Endothelial cell of umbilical vein (primary cell): ENCODE measurements at regions not wholly inside any gene's neighbourhood (a gene's known extent, or its start where the extent isn't known, plus 50 kb on each side); places are given as distances from the start of the nearest gene placed in this dataset.

ENCODE experiments used
- BruUV-seq: library from RNA; stranded (reverse); fragments of 400-500 nt; replicated peaks from 2 replicates; lab custom pipeline; 2021; lab: Mats Ljungman, UMichigan
- CTCF ChIA-PET: fragments of 300-600, 350-600 bp; sonication (Branson Sonifier 250); formaldehyde crosslinking; loops from one replicate; lab custom pipeline; 2021; ENCODE audit warnings: antibody characterized with exemption, inconsistent platforms; lab: Charles Lee
- POLR2A ChIA-PET: fragments of 300-600, 350-600 bp; sonication (Branson Sonifier 250); formaldehyde crosslinking; loops from one replicate; lab custom pipeline; 2021; ENCODE audit warnings: antibody characterized with exemption, inconsistent platforms; lab: Charles Lee
- DNase-seq: peaks from one replicate; pipeline ENCODE4 v3.0.0-alpha.2; 2011; ENCODE audit warnings: low read depth, low spot score
- FAIRE-seq: peaks from 2 replicates; lab custom pipeline; 2011; peaks lifted over from hg19 to GRCh38; lab: Jason Lieb, UNC
- H2AFZ ChIP-seq: 2 replicates; pipeline ENCODE4 v1.6.0; 2012; ENCODE audit warnings: low read depth, low read length, control low read depth, inconsistent platforms
- H3K27ac ChIP-seq: 2 replicates; pipeline ENCODE4 v1.5.1; 2011; ENCODE audit warnings: low read depth, mild to moderate bottlenecking, control low read depth, low read length, moderate library complexity; ENCODE audit not compliant: insufficient read depth
- H3K27me3 ChIP-seq, 2 experiments: 2 replicates each; pipeline versions ENCODE4 v1.6.0 to v1.6.1; 2011; ENCODE audit warnings: low read length in 2 of 2, mixed read lengths in 1 of 2; ENCODE audit not compliant: control insufficient read depth in 2 of 2, insufficient read depth in 2 of 2
- H3K36me3 ChIP-seq, 2 experiments: 2 replicates in 1 of 2; 3 replicates in 1 of 2; pipeline ENCODE4 v1.5.1; 2011; ENCODE audit warnings: low read length in 2 of 2, mild to moderate bottlenecking in 1 of 2, moderate library complexity in 1 of 2; ENCODE audit not compliant: control insufficient read depth in 2 of 2, insufficient read depth in 2 of 2; ENCODE audit errors: extremely low read depth in 1 of 2
- H3K4me1 ChIP-seq: 3 replicates; pipeline ENCODE4 v1.5.1; 2011; ENCODE audit warnings: mild to moderate bottlenecking, low read length; ENCODE audit not compliant: control insufficient read depth, insufficient read depth; ENCODE audit errors: extremely low read depth
- H3K4me2 ChIP-seq: 2 replicates; pipeline ENCODE4 v1.6.1; 2011; ENCODE audit warnings: low read length, control low read depth, mixed read lengths; ENCODE audit not compliant: insufficient read depth
- H3K4me3 ChIP-seq, 3 experiments: fragments of 200-600 bp in 1 of 3; sonication (generic), shearing (Covaris generic) in 1 of 3; replicated peaks in 1 of 3; 2 replicates each; pipeline ENCODE4 v1.5.1; 2011 to 2016; ENCODE audit warnings: control low read depth in 3 of 3, low read length in 3 of 3, mild to moderate bottlenecking in 2 of 3, inconsistent platforms in 1 of 3, low read depth in 1 of 3, moderate library complexity in 1 of 3; ENCODE audit not compliant: insufficient read depth in 1 of 3
- H3K79me2 ChIP-seq: 2 replicates; pipeline ENCODE4 v1.6.0; 2012; ENCODE audit warnings: low read length, inconsistent platforms; ENCODE audit not compliant: control insufficient read depth, insufficient read depth
- H3K9ac ChIP-seq: replicated peaks from 2 replicates; pipeline ENCODE3; 2011; ENCODE audit warnings: low read length, control low read depth; ENCODE audit not compliant: insufficient read depth; ENCODE audit errors: extremely low read depth
- H3K9me1 ChIP-seq: replicated peaks from 3 replicates; pipeline ENCODE4 v1.6.0; 2011; ENCODE audit warnings: mild to moderate bottlenecking, low read length; ENCODE audit not compliant: control insufficient read depth, insufficient read depth; ENCODE audit errors: extremely low read depth
- H3K9me3 ChIP-seq: replicated peaks from 2 replicates; pipeline ENCODE4 v1.5.1; 2012; ENCODE audit warnings: low read length, inconsistent platforms; ENCODE audit not compliant: control insufficient read depth, insufficient read depth
- H4K20me1 ChIP-seq: replicated peaks from 2 replicates; pipeline ENCODE3; 2011; ENCODE audit warnings: mild to moderate bottlenecking, low read length; ENCODE audit not compliant: control insufficient read depth, insufficient read depth; ENCODE audit errors: extremely low read depth
- EZH2 ChIP-seq: IDR thresholded peaks from 2 replicates; pipeline ENCODE4 v1.6.1; 2012; ENCODE audit warnings: borderline replicate concordance, low read depth, mild to moderate bottlenecking, moderate library complexity, low read length, inconsistent platforms; ENCODE audit not compliant: severe bottlenecking
- FOS ChIP-seq: IDR thresholded peaks from 2 replicates; pipeline ENCODE4 v1.6.1; 2011; ENCODE audit warnings: mild to moderate bottlenecking, low read length, moderate library complexity, borderline replicate concordance; ENCODE audit not compliant: insufficient read depth
- GATA2 ChIP-seq: IDR thresholded peaks from 2 replicates; pipeline ENCODE4 v1.7.0; 2011; ENCODE audit warnings: low read depth, mild to moderate bottlenecking, moderate library complexity, mixed read lengths, low read length; ENCODE audit not compliant: insufficient read length, insufficient read depth
- JUN ChIP-seq: IDR thresholded peaks from 2 replicates; pipeline ENCODE4 v1.6.1; 2011; ENCODE audit warnings: borderline replicate concordance, low read depth; ENCODE audit not compliant: insufficient read length, insufficient read depth
- MYC ChIP-seq: IDR thresholded peaks from one replicate; pipeline ENCODE4 v1.6.1; 2011; ENCODE audit warnings: mild to moderate bottlenecking, low read depth, low read length
- POLR2A ChIP-seq: IDR thresholded peaks from 2 replicates; pipeline ENCODE4 v1.6.1; 2012; ENCODE audit warnings: low read depth, mild to moderate bottlenecking, control low read depth, low read length
- POLR2AphosphoS5 ChIP-seq: IDR thresholded peaks from 2 replicates; pipeline ENCODE4 v1.6.1; 2012; ENCODE audit warnings: low read depth, mild to moderate bottlenecking, control low read depth, low read length, moderate library complexity; ENCODE audit not compliant: insufficient read depth
- dilution Hi-C: fragments of 300-500 bp; cut with MboI; formaldehyde crosslinking; loops from one replicate; pipeline ENCODE4 v1.15.0; 2019; ENCODE audit warnings: low sequenced_read_pairs; ENCODE audit not compliant: extremely low pct_ligation_motif_present
- intact Hi-C: fragments of 100-400 bp; cut with micrococcal nuclease; formaldehyde crosslinking; loops from one replicate; pipeline ENCODE4 v1.10.0; 2022
- TF ChIP-seq, protein P1 (sequence below): IDR thresholded peaks from 2 replicates; pipeline ENCODE4 v1.6.1; 2011; ENCODE audit not compliant: insufficient read depth, insufficient read length
- TF ChIP-seq, protein P2 (sequence below), 2 donors: IDR thresholded peaks; 1 replicate in 1 of 2; 2 replicates in 1 of 2; pipeline ENCODE4 v1.5.1; 2011; ENCODE audit warnings: low read length in 2 of 2, mild to moderate bottlenecking in 2 of 2, moderate library complexity in 2 of 2, control low read depth in 1 of 2, inconsistent platforms in 1 of 2, low read depth in 1 of 2; ENCODE audit not compliant: insufficient read depth in 1 of 2; ENCODE audit errors: extremely low read depth in 1 of 2

DNA sequence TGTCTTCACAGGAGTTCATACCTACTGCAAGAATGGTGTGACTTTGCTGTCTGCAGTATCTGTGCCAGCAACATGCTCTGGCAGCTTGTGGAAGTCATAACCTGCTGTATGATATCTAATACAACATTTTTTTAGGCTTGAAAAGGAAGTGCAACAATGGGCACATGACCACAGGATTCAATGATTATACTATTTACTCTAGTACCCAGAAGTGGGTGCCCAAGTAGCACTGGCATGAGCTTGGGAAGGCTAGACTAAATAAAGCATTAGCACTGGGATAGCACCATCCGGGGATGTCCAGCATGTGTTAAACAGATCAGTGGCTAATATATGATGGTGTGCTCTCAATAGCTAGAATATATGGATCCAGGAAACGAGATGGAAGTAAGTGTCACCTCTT is 98.6 kb upstream of the PDE4B start:
- no peaks in the 10 kb centered on the region for H3K9me3 ChIP-seq

DNA sequence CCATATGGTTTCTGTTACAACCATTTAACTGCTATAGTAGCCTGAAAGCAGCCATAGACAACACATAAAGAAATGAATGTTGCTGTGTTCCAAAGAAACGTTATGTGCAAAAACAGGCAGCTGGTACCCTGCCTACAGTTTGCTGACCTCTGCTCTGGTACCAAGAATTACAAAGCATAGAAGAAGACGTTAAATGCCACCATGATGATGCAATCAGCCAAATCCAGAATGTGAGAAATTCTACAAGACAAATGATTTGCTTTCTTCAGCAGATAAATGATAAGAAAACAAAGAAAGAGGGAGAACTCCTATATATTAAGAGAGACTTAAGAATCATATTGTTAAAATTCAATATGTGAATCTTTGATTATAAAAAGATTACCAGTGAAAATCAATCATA is 97.8 kb upstream of the PDE4B start:
- H3K79me2 ChIP-seq = no peaks in the 10 kb centered on the region
- no peak for TF ChIP-seq POLR2A
- no peak for TF ChIP-seq EZH2
- TF ChIP-seq, protein P1, sequence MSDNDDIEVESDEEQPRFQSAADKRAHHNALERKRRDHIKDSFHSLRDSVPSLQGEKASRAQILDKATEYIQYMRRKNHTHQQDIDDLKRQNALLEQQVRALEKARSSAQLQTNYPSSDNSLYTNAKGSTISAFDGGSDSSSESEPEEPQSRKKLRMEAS = no peak
- no peak for TF ChIP-seq JUN
- TF ChIP-seq POLR2AphosphoS5 = no peak
- no peak for TF ChIP-seq GATA2
- TF ChIP-seq, protein P2, sequence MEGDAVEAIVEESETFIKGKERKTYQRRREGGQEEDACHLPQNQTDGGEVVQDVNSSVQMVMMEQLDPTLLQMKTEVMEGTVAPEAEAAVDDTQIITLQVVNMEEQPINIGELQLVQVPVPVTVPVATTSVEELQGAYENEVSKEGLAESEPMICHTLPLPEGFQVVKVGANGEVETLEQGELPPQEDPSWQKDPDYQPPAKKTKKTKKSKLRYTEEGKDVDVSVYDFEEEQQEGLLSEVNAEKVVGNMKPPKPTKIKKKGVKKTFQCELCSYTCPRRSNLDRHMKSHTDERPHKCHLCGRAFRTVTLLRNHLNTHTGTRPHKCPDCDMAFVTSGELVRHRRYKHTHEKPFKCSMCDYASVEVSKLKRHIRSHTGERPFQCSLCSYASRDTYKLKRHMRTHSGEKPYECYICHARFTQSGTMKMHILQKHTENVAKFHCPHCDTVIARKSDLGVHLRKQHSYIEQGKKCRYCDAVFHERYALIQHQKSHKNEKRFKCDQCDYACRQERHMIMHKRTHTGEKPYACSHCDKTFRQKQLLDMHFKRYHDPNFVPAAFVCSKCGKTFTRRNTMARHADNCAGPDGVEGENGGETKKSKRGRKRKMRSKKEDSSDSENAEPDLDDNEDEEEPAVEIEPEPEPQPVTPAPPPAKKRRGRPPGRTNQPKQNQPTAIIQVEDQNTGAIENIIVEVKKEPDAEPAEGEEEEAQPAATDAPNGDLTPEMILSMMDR (IDR thresholded peaks at IDR 0.05; ENCODE audit: extremely low read depth in 1 of 2, insufficient read depth in 1 of 2, low read depth in 1 of 2, low read length in 2 of 2) = no peak
- no peak for TF ChIP-seq MYC
- TF ChIP-seq FOS = no peak
- DNase-seq (no peak), FAIRE-seq (no peak)
- ChIA-PET POLR2A (no interaction called here), CTCF (interaction anchor here (1.9 kb wide), 1 partner anchor 751 kb away, joined by 5 read pairs; no protein-coding TSS in a partner anchor)
- H3K9ac ChIP-seq = no peak overlapping the region
- no peaks in the 10 kb centered on the region for H3K36me3 ChIP-seq
- H2AFZ ChIP-seq = no peak overlapping the region
- no peak overlapping the region for H3K27ac ChIP-seq
- H3K4me3 ChIP-seq = no peak overlapping the region
- H3K9me1 ChIP-seq = no peaks in the 10 kb centered on the region
- H3K4me1 ChIP-seq = peaks cover 10% of the 10 kb centered on the region
- BruUV-seq = no TSS peak
- no peaks in the 10 kb centered on the region for H4K20me1 ChIP-seq
- peaks cover 0 to 2% of the 10 kb centered on the region in 2 experiments for H3K27me3 ChIP-seq
- dilution Hi-C loops (no loop called here), intact Hi-C loops (loop anchor here (5.0 kb wide), 1 partner anchor 547 kb away; no protein-coding TSS in a partner anchor)
- H3K4me2 ChIP-seq = no peak overlapping the region
- H3K9me3 ChIP-seq = no peaks in the 10 kb centered on the region

More for the DNA sequence above, 98.6 kb upstream of the PDE4B start:
- H3K36me3 ChIP-seq = no peaks in the 10 kb centered on the region
- FAIRE-seq (no peak), DNase-seq (no peak)
- H3K4me2 ChIP-seq = no peak overlapping the region
- H2AFZ ChIP-seq = no peak overlapping the region
- H3K27me3 ChIP-seq = peaks cover 0 to 2% of the 10 kb centered on the region in 2 experiments
- CTCF ChIA-PET = interaction anchor here (1.9 kb wide), 1 partner anchor 752 kb away, joined by 5 read pairs; no protein-coding TSS in a partner anchor
- no TSS peak for BruUV-seq
- no peaks in the 10 kb centered on the region for H3K79me2 ChIP-seq
- no peak overlapping the region for H3K4me3 ChIP-seq
- dilution Hi-C loops (no loop called here), intact Hi-C loops (loop anchor here (5.0 kb wide), 1 partner anchor 548 kb away; no protein-coding TSS in a partner anchor)
- no peaks in the 10 kb centered on the region for H3K9me1 ChIP-seq
- H4K20me1 ChIP-seq = no peaks in the 10 kb centered on the region
- POLR2A ChIA-PET = no interaction called here
- no peak overlapping the region for H3K9ac ChIP-seq
- H3K27ac ChIP-seq = no peak overlapping the region
- no peak for TF ChIP-seq EZH2
- no peak for TF ChIP-seq JUN
- TF ChIP-seq, protein P1 = no peak
- peaks cover 10% of the 10 kb centered on the region for H3K4me1 ChIP-seq
